Fibroblast of skin of scalp (primary cell): ENCODE measurements at regions not wholly inside any gene's neighbourhood (a gene's known extent, or its start where the extent isn't known, plus 50 kb on each side); places are given as distances from the start of the nearest gene placed in this dataset.

Source experiments
- DNase-seq: peaks from one replicate; pipeline ENCODE4 v3.0.0-alpha.2; 2013

DNA sequence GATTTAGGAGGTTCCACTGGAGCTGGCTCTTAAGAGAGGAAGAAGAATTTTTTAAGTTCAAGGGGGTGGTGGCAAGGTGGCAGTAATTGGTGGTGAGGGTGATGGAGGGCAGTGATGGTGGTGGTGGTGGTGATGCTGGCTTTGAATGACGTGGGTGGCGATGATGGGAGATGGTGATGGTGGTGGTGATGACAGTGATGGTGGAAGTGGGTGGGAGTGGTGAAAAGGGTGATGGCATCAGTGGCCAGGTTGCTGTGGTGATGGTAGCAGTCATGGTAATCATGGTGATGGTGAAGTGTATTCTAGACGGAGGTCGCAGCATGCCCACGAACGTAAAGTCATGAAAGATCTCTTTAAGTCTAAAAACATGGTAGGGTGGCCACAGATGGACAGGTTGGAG, 197.3 kb downstream of the PTEN start:
- DNase-seq: no peak

- DNase-seq: no peak
These were observed 199.0 kb downstream of the PTEN start for GRCh38 chr10:88062385-88062784.

DNA sequence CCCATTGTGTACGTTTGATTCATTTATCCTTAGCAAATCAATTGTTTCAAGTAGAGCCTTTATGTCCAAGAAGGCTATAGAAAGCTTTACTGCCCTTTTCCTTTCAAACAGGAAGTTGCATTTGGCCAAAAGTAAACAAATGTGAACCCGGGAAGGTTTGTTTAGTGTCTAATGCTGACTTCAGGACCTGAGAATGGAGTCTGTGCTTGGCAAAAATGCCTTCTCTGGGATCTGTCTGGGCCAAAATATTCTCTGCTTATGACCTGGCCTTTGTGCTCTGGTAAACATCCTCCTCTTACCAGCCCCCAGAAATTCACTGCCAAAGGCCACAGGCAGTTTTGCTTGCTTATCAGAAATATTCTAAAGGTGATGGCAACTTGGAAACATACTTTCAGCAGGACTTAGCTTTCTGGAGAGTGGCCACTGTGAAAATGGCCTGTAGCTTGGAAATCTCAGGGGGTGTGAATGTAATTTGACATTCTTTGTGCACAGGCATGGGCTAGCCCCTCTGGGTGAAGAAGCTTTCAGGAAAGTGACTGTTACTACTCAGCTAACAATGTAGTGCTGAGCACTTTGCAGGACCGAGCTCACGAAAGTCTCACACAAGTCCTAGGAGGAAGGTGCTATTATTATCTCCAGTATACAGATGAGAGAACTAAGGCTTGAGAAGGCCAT, 199.5 kb downstream of the PTEN start:
- no peak for DNase-seq

DNA sequence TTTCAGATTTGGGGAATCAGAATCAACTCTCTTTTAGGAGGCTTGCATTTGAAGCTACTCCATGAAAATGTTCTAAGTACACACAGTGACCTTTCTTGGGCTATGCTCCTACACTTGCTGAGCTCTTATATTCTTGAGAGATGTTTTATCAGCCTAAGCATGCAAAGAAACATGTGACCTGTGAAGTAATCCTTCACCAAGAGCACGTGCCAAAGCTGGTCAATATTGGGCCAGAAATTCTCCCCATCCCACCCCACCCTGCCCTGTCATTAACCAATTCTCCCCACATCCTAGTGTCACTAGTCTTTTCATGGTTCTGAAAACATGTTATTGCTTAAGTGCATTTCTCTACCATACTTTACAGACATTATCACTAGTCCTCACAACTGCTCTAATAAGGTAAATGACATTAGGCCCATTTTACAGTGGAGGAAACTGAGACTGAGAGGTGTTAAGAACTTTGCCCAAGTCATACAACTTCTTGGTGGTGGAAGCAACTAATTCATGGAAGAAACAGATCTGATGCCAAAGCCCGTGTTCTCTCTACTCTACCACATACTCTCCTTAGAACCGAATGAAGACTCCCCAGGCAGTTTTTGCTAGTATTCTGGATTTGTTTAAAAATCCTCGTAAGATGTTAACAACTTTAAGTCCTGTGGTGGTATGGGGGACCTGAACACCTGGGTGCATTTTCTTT, 200.6 kb downstream of the PTEN start:
- DNase-seq: no peak

- no peak for DNase-seq
These were observed 201.4 kb downstream of the PTEN start for GRCh38 chr10:88064608-88065382.

- peak; percentile 15 for DNase-seq
These were observed 202.1 kb downstream of the PTEN start for GRCh38 chr10:88065383-88066049.

DNA sequence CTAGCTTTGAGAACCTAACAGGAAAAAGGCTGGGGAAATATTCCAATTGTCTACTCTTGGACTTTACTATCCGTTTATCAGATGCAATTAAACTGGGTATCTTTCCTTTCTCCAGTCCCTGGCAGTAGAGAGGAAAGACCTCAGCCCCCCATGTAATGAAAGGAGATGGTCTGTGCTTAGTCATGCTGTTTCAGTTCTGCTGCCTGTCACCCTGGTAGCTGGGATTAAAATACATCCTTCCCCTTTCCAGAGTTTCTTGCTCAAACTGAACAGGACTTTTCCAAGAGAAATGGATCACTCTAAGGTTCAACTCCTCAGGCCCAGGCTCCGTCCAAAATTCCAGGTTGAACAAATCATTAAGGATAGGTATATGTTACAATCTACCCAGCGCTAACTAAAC, 202.9 kb downstream of the PTEN start:
- DNase-seq: no peak

- no peak for DNase-seq
These were observed 203.5 kb downstream of the PTEN start for GRCh38 chr10:88066876-88067275.

GRCh38 chr10:88067737-88068136, 204.3 kb downstream of the PTEN start:
- no peak for DNase-seq

DNA sequence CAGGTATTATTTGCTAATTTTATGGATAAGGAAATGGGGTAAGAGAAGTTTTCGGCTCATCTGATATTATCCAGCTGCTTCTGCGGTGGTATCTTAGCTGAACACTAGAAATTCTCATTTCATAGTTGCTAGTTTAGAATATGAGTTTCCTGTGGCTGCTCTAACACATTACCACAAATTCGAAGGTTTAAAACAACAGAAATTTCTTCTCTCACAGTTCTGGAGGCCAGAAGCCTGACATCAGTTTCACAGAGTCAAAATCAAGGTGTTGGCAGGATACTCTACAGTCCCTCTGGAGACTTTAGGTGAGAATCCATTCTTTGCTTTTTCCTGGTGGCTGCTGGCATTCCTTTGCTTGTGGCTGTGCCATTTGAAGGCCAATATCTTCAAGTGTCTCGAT, 205.9 kb downstream of the PTEN start:
- DNase-seq: no peak

- DNase-seq: peak; percentile 20
These were observed 206.9 kb downstream of the PTEN start for GRCh38 chr10:88070080-88070880.

GRCh38 chr10:88071879-88072278, 208.5 kb downstream of the PTEN start:
- DNase-seq: no peak

GRCh38 chr10:88073682-88074081, 210.3 kb downstream of the PTEN start:
- DNase-seq: no peak

GRCh38 chr10:88074971-88075370, 211.5 kb downstream of the PTEN start:
- DNase-seq: no peak

DNA sequence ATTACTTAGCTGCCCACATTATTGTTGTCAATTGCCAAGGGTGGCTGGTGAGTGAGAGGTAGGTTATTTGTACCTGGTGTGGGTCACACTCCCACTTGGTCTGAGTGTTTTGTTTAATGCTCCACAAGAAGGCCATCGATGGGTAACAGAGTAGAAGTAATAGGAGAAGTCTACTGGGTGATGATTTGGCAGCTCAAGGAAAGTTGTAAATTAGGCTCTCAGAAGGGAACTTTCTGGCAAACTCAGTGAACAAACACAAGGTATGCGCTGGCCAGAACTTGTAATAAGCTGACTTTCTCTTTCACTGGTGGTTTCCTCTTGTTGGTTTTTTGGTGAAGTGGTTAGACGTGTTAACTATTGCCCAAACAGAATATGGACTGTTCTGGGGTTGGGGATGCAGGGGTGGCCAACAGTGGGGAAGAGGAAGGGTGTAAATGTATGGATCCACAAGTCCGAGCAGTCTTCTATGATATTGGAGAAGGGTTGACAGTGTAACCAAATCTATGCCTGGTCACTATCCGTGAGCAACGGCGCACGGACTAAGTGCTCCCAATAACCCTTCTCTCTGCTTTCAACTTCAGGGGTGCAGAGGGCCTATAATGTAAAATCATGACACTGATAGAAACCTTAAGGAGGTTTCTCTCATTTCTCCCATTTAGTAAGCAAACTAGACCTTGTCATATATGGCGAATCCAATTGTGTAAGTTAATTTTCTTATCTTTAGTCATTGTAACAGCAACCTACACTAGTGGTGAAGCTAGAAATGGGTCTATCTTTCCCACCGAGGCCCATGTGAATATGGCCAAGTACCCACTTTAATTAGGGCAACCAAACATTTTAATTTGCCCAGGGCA, 212.8 kb downstream of the PTEN start:
- no peak for DNase-seq

DNA sequence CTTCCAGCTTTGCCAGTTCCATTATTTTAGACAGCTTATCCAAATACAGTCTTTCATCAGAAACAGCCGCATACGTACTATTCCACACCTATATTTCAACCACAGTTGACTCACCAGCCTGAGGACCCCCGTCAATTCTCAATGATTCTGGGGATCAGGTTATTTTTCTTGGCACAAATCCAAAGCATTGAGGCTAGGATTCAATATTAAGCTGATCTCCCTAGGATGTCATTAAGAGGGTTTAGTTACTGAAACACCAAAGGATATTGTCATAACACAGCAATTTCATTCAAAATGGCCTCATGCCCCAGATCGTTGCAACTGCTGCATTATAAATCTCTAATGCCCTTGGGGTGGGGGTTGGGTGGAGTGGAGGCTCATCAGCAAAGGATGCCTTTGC, 214.6 kb downstream of the PTEN start:
- DNase-seq: no peak

- peak; percentile 26 for DNase-seq
These were observed 216.8 kb downstream of the PTEN start for GRCh38 chr10:88080213-88080612.

GRCh38 chr10:88081457-88082054, 218.1 kb downstream of the PTEN start:
- no peak for DNase-seq

DNA sequence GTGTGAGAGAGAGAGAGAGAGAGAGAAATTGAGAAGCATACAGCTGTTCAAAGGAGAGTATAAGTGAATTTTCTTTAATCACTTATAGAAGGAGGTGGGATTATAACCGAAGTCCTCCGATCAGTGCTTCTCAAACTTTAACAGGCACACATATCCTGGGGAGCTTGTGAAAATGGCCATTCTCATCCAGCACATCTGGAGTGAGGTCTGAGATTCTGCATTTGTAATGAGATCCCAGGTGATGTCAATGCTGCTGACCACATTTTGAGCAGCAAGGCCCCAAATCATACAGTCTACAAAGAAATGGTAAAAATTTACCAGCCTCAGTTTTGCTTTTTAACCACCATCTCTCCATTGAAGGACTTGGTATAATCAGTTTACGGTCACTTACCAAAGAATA, 219.0 kb downstream of the PTEN start:
- DNase-seq: no peak

GRCh38 chr10:88082806-88083596, 219.6 kb downstream of the PTEN start:
- DNase-seq: no peak
